K562 (cell line): ENCODE measurements at regions not wholly inside any gene's neighbourhood (a gene's known extent, or its start where the extent isn't known, plus 50 kb on each side); places are given as distances from the start of the nearest gene placed in this dataset.

ENCODE experiments used
- ATAC-seq: fragments of 200-7000 bp; cut with Tn5 transposase; 3 replicates; pipeline ENCODE4 v1.9.1; 2020; ENCODE audit warnings: moderate library complexity
- BruUV-seq: library from RNA; stranded (reverse); fragments of 400-500 nt; replicated peaks from 2 replicates; lab custom pipeline; 2021; lab: Mats Ljungman, UMichigan
- CTCF ChIA-PET: fragments of 300-600 bp; formaldehyde crosslinking; extraction: SDS; loops from one replicate; lab custom pipeline; 2021; ENCODE audit warnings: low intra/inter-chr PET ratio; lab: Yijun Ruan, JAX
- POLR2A ChIA-PET: fragments of 300-600, 350-650 bp; sonication (Branson Sonifier 250); formaldehyde crosslinking; extraction: SDS; loops from one replicate; lab custom pipeline; 2021; ENCODE audit warnings: antibody characterized with exemption, inconsistent platforms; lab: Yijun Ruan, JAX
- DNase-seq, 4 experiments: peaks; one replicate each; pipeline versions ENCODE4 v3.0.0 to v3.0.0-alpha.2; 2011 to 2018; ENCODE audit warnings: low spot score in 3 of 4, mixed read lengths in 3 of 4; ENCODE audit errors: extremely low read depth in 1 of 4
- FAIRE-seq: peaks from 2 replicates; lab custom pipeline; 2011; peaks lifted over from hg19 to GRCh38; lab: Jason Lieb, UNC
- H2AFZ ChIP-seq: 2 replicates; pipeline ENCODE4 v1.6.0; 2011; ENCODE audit warnings: low read depth, low read length, control low read depth, inconsistent platforms
- H3K27ac ChIP-seq: fragments of 200-600 bp; 3 replicates; pipeline ENCODE4 v1.8.0; 2011; ENCODE audit warnings: low read depth, mild to moderate bottlenecking, control low read depth, inconsistent platforms, low read length, moderate library complexity, mixed read lengths; ENCODE audit errors: extremely low read depth
- H3K27me3 ChIP-seq, 2 experiments: fragments of 300-600 bp in 1 of 2; 2 replicates in 1 of 2; 3 replicates in 1 of 2; pipeline versions ENCODE4 v1.6.0 to v1.8.0; 2011; ENCODE audit warnings: inconsistent platforms in 2 of 2, low read length in 2 of 2, mild to moderate bottlenecking in 1 of 2, mixed read lengths in 1 of 2, moderate library complexity in 1 of 2; ENCODE audit not compliant: control insufficient read depth in 2 of 2, insufficient read depth in 2 of 2
- H3K36me3 ChIP-seq: fragments of 300-600 bp; 3 replicates; pipeline ENCODE4 v1.8.0; 2011; ENCODE audit warnings: mild to moderate bottlenecking, low read length, inconsistent platforms; ENCODE audit not compliant: control insufficient read depth, insufficient read depth
- H3K4me1 ChIP-seq, 2 experiments: fragments of 200-600 bp in 1 of 2; replicated peaks in 1 of 2; 2 replicates in 1 of 2; 3 replicates in 1 of 2; pipeline versions ENCODE4 v1.5.1 to v1.8.0; 2011; ENCODE audit warnings: inconsistent platforms in 2 of 2, low read length in 2 of 2, mild to moderate bottlenecking in 1 of 2, mixed read lengths in 1 of 2, moderate library complexity in 1 of 2; ENCODE audit not compliant: control insufficient read depth in 2 of 2, insufficient read depth in 2 of 2
- H3K4me2 ChIP-seq: 2 replicates; pipeline ENCODE4 v1.6.1; 2011; ENCODE audit warnings: low read length, control low read depth, inconsistent platforms, mixed read lengths; ENCODE audit not compliant: insufficient read depth
- H3K4me3 ChIP-seq: fragments of 200-600 bp; sonication (generic), shearing (Covaris generic); 2 replicates; pipeline ENCODE4 v1.5.1; 2016; ENCODE audit warnings: control low read depth, inconsistent platforms
- H3K79me2 ChIP-seq: fragments of 200-600 bp; 3 replicates; pipeline ENCODE4 v1.8.0; 2011; ENCODE audit warnings: low read length, inconsistent platforms; ENCODE audit not compliant: control insufficient read depth, insufficient read depth
- H3K9ac ChIP-seq, 2 experiments: 2 replicates each; pipeline versions ENCODE4 v1.6.0 to v1.6.1; 2011; ENCODE audit warnings: low read depth in 2 of 2, low read length in 2 of 2, control low read depth in 1 of 2, inconsistent platforms in 1 of 2, mild to moderate bottlenecking in 1 of 2, mixed read lengths in 1 of 2; ENCODE audit not compliant: insufficient read depth in 1 of 2
- H3K9me1 ChIP-seq: one replicate; pipeline ENCODE4 v1.6.0; 2011; ENCODE audit warnings: inconsistent platforms, mild to moderate bottlenecking, low read length, moderate library complexity; ENCODE audit not compliant: control insufficient read depth, insufficient read depth
- H3K9me3 ChIP-seq: replicated peaks from 2 replicates; pipeline ENCODE4 v1.5.1; 2011; ENCODE audit warnings: low read depth, low read length, inconsistent platforms; ENCODE audit not compliant: control insufficient read depth, insufficient read depth
- H4K20me1 ChIP-seq: replicated peaks from 2 replicates; pipeline ENCODE4 v1.6.1; 2011; ENCODE audit warnings: low read length, inconsistent platforms, mixed read lengths; ENCODE audit not compliant: control insufficient read depth, insufficient read depth
- ARID3A ChIP-seq: IDR thresholded peaks from 2 replicates; pipeline ENCODE4 v1.6.1; 2012; ENCODE audit warnings: low read depth, low read length, improper control_type of control experiment, borderline replicate concordance
- CC2D1A ChIP-seq: fragments of 450-650 bp; IDR thresholded peaks from 2 replicates; pipeline ENCODE4 v1.6.1; 2017; ENCODE audit warnings: mild to moderate bottlenecking
- CTCF ChIP-seq, 3 experiments: IDR thresholded peaks in 2 of 3; conservative IDR thresholded peaks in 1 of 3; 2 replicates each; pipeline ENCODE4 v1.5.1; 2011 to 2012; ENCODE audit warnings: low read length in 3 of 3, mild to moderate bottlenecking in 3 of 3, control low read depth in 2 of 3, improper control_type of control experiment in 1 of 3, inconsistent platforms in 1 of 3, low read depth in 1 of 3, mixed read lengths in 1 of 3, moderate library complexity in 1 of 3; ENCODE audit not compliant: insufficient read depth in 2 of 3
- FOSL1 ChIP-seq: fragments of 200-800 bp; sonication (Bioruptor generic); conservative IDR thresholded peaks from 2 replicates; pipeline ENCODE4 v1.6.1; 2016; ENCODE audit warnings: missing genetic modification characterization, missing compliant biosample characterization
- FOXJ2 ChIP-seq: fragments of 200-800 bp; sonication (Bioruptor generic); IDR thresholded peaks from 2 replicates; pipeline ENCODE4 v1.6.1; 2016; ENCODE audit warnings: missing genetic modification characterization, missing compliant biosample characterization
- GABPA ChIP-seq: fragments of 200-800 bp; sonication (Bioruptor generic); conservative IDR thresholded peaks from 2 replicates; pipeline ENCODE4 v1.6.1; 2016; ENCODE audit warnings: low read depth, missing genetic modification characterization, missing compliant biosample characterization
- HDGF ChIP-seq: fragments of 450-650 bp; IDR thresholded peaks from 2 replicates; pipeline ENCODE4 v1.6.1; 2016
- PRDM10 ChIP-seq: fragments of 450-650 bp; IDR thresholded peaks from 2 replicates; pipeline ENCODE4 v1.6.1; 2018; ENCODE audit not compliant: partially characterized antibody
- RAD21 ChIP-seq, 2 experiments: fragments of 250-450 bp in 1 of 2; fragments of 450-650 bp in 1 of 2; sonication (Bioruptor Pico) in 1 of 2; formaldehyde crosslinking in 1 of 2; IDR thresholded peaks in 1 of 2; conservative IDR thresholded peaks in 1 of 2; 2 replicates each; pipeline versions ENCODE4 v1.4.0 to v1.8.0; 2020 to 2022; ENCODE audit warnings: mild to moderate bottlenecking in 2 of 2, moderate library complexity in 1 of 2
- SMC3 ChIP-seq: conservative IDR thresholded peaks from 2 replicates; pipeline ENCODE4 v1.6.1; 2011; ENCODE audit warnings: low read depth, low read length, improper control_type of control experiment; ENCODE audit not compliant: insufficient read depth
- TRIM24 ChIP-seq, 2 experiments: fragments of 450-650 bp; IDR thresholded peaks; 2 replicates each; pipeline ENCODE4 v1.6.1; 2016
- WGBS: fragments of 100-300 bp; shearing (Covaris generic); methylation state at CpG from one replicate; pipeline ENCODE4 v1.1.6; 2016; ENCODE audit warnings: low coverage, mixed read lengths; ENCODE audit not compliant: insufficient coverage; ENCODE audit errors: missing lambda C conversion rate; 5-methylcytosine and 5-hydroxymethylcytosine counted together
- in situ Hi-C: fragments of 300-500 bp; cut with MboI; formaldehyde crosslinking; loops from 4 replicates; pipeline ENCODE4 v1.15.0; 2018; ENCODE audit warnings: inconsistent platforms, mixed read lengths
- intact Hi-C: fragments of 100-400 bp; cut with micrococcal nuclease; formaldehyde crosslinking; loops from 2 replicates; pipeline ENCODE4 v1.14.2; 2022

- no peak for TF ChIP-seq TRIM24 (IDR thresholded peaks at IDR 0.05)
Observed at GRCh38 chrX:80576806-80577533, 156.7 kb downstream of the TENT5D start (continued).

GRCh38 chrX:80578517-80579105, 158.4 kb downstream of the TENT5D start:
- Histone ChIP-seq H3K9me3 (no peaks in the 10 kb centered on the region), H3K27me3 (no peaks in the 10 kb centered on the region), H3K9ac (no peak overlapping the region), H4K20me1 (no peaks in the 10 kb centered on the region), H2AFZ (0 out of 2 replicates have a peak overlapping the region, but pooled peaks have one; percentile 21), H3K27ac (no peak overlapping the region), H3K4me1 (no peaks in the 10 kb centered on the region; a peak in 1 of 5 replicates), H3K4me3 (no peak overlapping the region), H3K4me2 (no peak overlapping the region), H3K36me3 (no peaks in the 10 kb centered on the region), H3K79me2 (no peaks in the 10 kb centered on the region), H3K9me1 (no peaks in the 10 kb centered on the region)
- ATAC-seq (peak; percentile 79), FAIRE-seq (peak; percentile 80), DNase-seq (peak; percentile 18 to 56 (median 21))
- in situ Hi-C loops (loop anchor here (25.0 kb wide), 1 partner anchor 291 kb away; no protein-coding TSS in a partner anchor), intact Hi-C loops (loop anchor here (1.0 to 5.0 kb wide), 4 partner anchors 66 to 341 kb away; no protein-coding TSS in a partner anchor)
- 7% methylated on average over 2 of the region's 3 CpGs for WGBS
- CTCF ChIA-PET = interaction anchor here (1.8 kb wide), 1 partner anchor 296 kb away, joined by 10 read pairs; no protein-coding TSS in a partner anchor
- BruUV-seq = no TSS peak
- POLR2A ChIA-PET = no interaction called here
- TF ChIP-seq GABPA (tag) = no peak
- TF ChIP-seq FOXJ2 (tag) = no peak
- TF ChIP-seq ARID3A = no peak
- TF ChIP-seq CTCF (IDR thresholded peaks at IDR 0.05 in 2 of 3, conservative IDR thresholded peaks at IDR 0.05 in 1 of 3; ENCODE audit: insufficient read depth in 2 of 3, low read depth in 1 of 3, low read length in 3 of 3) = peak; percentile 44 to 56 (median 45); a peak in 3 of 6 replicates
- no peak for TF ChIP-seq PRDM10
- TF ChIP-seq FOSL1 (tag) = no peak
- TF ChIP-seq SMC3 = peak; percentile 48; the same call in 1 of the 2 replicates
- no peak for TF ChIP-seq HDGF
- 0 out of 2 replicates have a peak, but pooled peaks have one; percentile 9 for TF ChIP-seq CC2D1A
- TF ChIP-seq RAD21 (CRISPR knock-in tag; conservative IDR thresholded peaks at IDR 0.05 in 1 of 2, IDR thresholded peaks at IDR 0.05 in 1 of 2) = peak; percentile 71 to 83
